K562 (cell line): ENCODE measurements at regions not wholly inside any gene's neighbourhood (a gene's known extent, or its start where the extent isn't known, plus 50 kb on each side); places are given as distances from the start of the nearest gene placed in this dataset.

Experiments
- ATAC-seq: fragments of 200-7000 bp; cut with Tn5 transposase; 3 replicates; pipeline ENCODE4 v1.9.1; 2020; ENCODE audit warnings: moderate library complexity
- BruUV-seq: library from RNA; stranded (reverse); fragments of 400-500 nt; replicated peaks from 2 replicates; lab custom pipeline; 2021; lab: Mats Ljungman, UMichigan
- CTCF ChIA-PET: fragments of 300-600 bp; formaldehyde crosslinking; extraction: SDS; loops from one replicate; lab custom pipeline; 2021; ENCODE audit warnings: low intra/inter-chr PET ratio; lab: Yijun Ruan, JAX
- POLR2A ChIA-PET: fragments of 300-600, 350-650 bp; sonication (Branson Sonifier 250); formaldehyde crosslinking; extraction: SDS; loops from one replicate; lab custom pipeline; 2021; ENCODE audit warnings: antibody characterized with exemption, inconsistent platforms; lab: Yijun Ruan, JAX
- DNase-seq, 4 experiments: peaks; one replicate each; pipeline versions ENCODE4 v3.0.0 to v3.0.0-alpha.2; 2011 to 2018; ENCODE audit warnings: low spot score in 3 of 4, mixed read lengths in 3 of 4; ENCODE audit errors: extremely low read depth in 1 of 4
- FAIRE-seq: peaks from 2 replicates; lab custom pipeline; 2011; peaks lifted over from hg19 to GRCh38; lab: Jason Lieb, UNC
- H2AFZ ChIP-seq: 2 replicates; pipeline ENCODE4 v1.6.0; 2011; ENCODE audit warnings: low read depth, low read length, control low read depth, inconsistent platforms
- H3K27ac ChIP-seq: fragments of 200-600 bp; 3 replicates; pipeline ENCODE4 v1.8.0; 2011; ENCODE audit warnings: low read depth, mild to moderate bottlenecking, control low read depth, inconsistent platforms, low read length, moderate library complexity, mixed read lengths; ENCODE audit errors: extremely low read depth
- H3K27me3 ChIP-seq, 2 experiments: fragments of 300-600 bp in 1 of 2; 2 replicates in 1 of 2; 3 replicates in 1 of 2; pipeline versions ENCODE4 v1.6.0 to v1.8.0; 2011; ENCODE audit warnings: inconsistent platforms in 2 of 2, low read length in 2 of 2, mild to moderate bottlenecking in 1 of 2, mixed read lengths in 1 of 2, moderate library complexity in 1 of 2; ENCODE audit not compliant: control insufficient read depth in 2 of 2, insufficient read depth in 2 of 2
- H3K36me3 ChIP-seq: fragments of 300-600 bp; 3 replicates; pipeline ENCODE4 v1.8.0; 2011; ENCODE audit warnings: mild to moderate bottlenecking, low read length, inconsistent platforms; ENCODE audit not compliant: control insufficient read depth, insufficient read depth
- H3K4me1 ChIP-seq, 2 experiments: fragments of 200-600 bp in 1 of 2; replicated peaks in 1 of 2; 2 replicates in 1 of 2; 3 replicates in 1 of 2; pipeline versions ENCODE4 v1.5.1 to v1.8.0; 2011; ENCODE audit warnings: inconsistent platforms in 2 of 2, low read length in 2 of 2, mild to moderate bottlenecking in 1 of 2, mixed read lengths in 1 of 2, moderate library complexity in 1 of 2; ENCODE audit not compliant: control insufficient read depth in 2 of 2, insufficient read depth in 2 of 2
- H3K4me2 ChIP-seq: 2 replicates; pipeline ENCODE4 v1.6.1; 2011; ENCODE audit warnings: low read length, control low read depth, inconsistent platforms, mixed read lengths; ENCODE audit not compliant: insufficient read depth
- H3K4me3 ChIP-seq: fragments of 200-600 bp; sonication (generic), shearing (Covaris generic); 2 replicates; pipeline ENCODE4 v1.5.1; 2016; ENCODE audit warnings: control low read depth, inconsistent platforms
- H3K79me2 ChIP-seq: fragments of 200-600 bp; 3 replicates; pipeline ENCODE4 v1.8.0; 2011; ENCODE audit warnings: low read length, inconsistent platforms; ENCODE audit not compliant: control insufficient read depth, insufficient read depth
- H3K9ac ChIP-seq, 2 experiments: 2 replicates each; pipeline versions ENCODE4 v1.6.0 to v1.6.1; 2011; ENCODE audit warnings: low read depth in 2 of 2, low read length in 2 of 2, control low read depth in 1 of 2, inconsistent platforms in 1 of 2, mild to moderate bottlenecking in 1 of 2, mixed read lengths in 1 of 2; ENCODE audit not compliant: insufficient read depth in 1 of 2
- H3K9me1 ChIP-seq: one replicate; pipeline ENCODE4 v1.6.0; 2011; ENCODE audit warnings: inconsistent platforms, mild to moderate bottlenecking, low read length, moderate library complexity; ENCODE audit not compliant: control insufficient read depth, insufficient read depth
- H3K9me3 ChIP-seq: replicated peaks from 2 replicates; pipeline ENCODE4 v1.5.1; 2011; ENCODE audit warnings: low read depth, low read length, inconsistent platforms; ENCODE audit not compliant: control insufficient read depth, insufficient read depth
- H4K20me1 ChIP-seq: replicated peaks from 2 replicates; pipeline ENCODE4 v1.6.1; 2011; ENCODE audit warnings: low read length, inconsistent platforms, mixed read lengths; ENCODE audit not compliant: control insufficient read depth, insufficient read depth
- ARID2 ChIP-seq: fragments of 450-650 bp; IDR thresholded peaks from 2 replicates; pipeline ENCODE4 v1.6.1; 2017; ENCODE audit warnings: antibody characterized with exemption, mild to moderate bottlenecking
- BRCA1 ChIP-seq, 2 experiments: fragments of 450-650 bp in 1 of 2; sonication (generic) in 1 of 2; formaldehyde crosslinking in 1 of 2; IDR thresholded peaks; 2 replicates each; pipeline versions ENCODE4 v1.5.0 to v1.6.1; 2017 to 2020; ENCODE audit warnings: mild to moderate bottlenecking in 1 of 2, missing genetic modification reagents in 1 of 2
- DNMT1 ChIP-seq: fragments of 450-650 bp; IDR thresholded peaks from 2 replicates; pipeline ENCODE4 v1.6.1; 2016; ENCODE audit warnings: antibody characterized with exemption, mild to moderate bottlenecking
- FOXA3 ChIP-seq, 2 experiments: fragments of 450-650 bp in 1 of 2; sonication (generic) in 1 of 2; formaldehyde crosslinking; IDR thresholded peaks in 1 of 2; conservative IDR thresholded peaks in 1 of 2; 2 replicates each; pipeline versions ENCODE4 v1.4.0 to v1.8.0; 2020 to 2022; ENCODE audit warnings: mild to moderate bottlenecking in 2 of 2, missing genetic modification reagents in 1 of 2
- GTF2A2 ChIP-seq: IDR thresholded peaks from 2 replicates; pipeline ENCODE4 v1.6.1; 2016; ENCODE audit warnings: mild to moderate bottlenecking, missing genetic modification characterization, missing compliant biosample characterization
- MIER1 ChIP-seq: fragments of 450-650 bp; IDR thresholded peaks from 2 replicates; pipeline ENCODE4 v1.6.1; 2016; ENCODE audit warnings: antibody characterized with exemption, mild to moderate bottlenecking, low read depth
- PTBP1 ChIP-seq: fragments of 200-400 bp; formaldehyde crosslinking; IDR thresholded peaks from 2 replicates; pipeline ENCODE4 v1.6.1; 2017; ENCODE audit warnings: low read depth, low read length
- RNF219 ChIP-seq: fragments of 250-450 bp; sonication (Bioruptor Pico); IDR thresholded peaks from 2 replicates; pipeline ENCODE4 v1.5.0; 2022; ENCODE audit warnings: mild to moderate bottlenecking
- TRIM24 ChIP-seq, 2 experiments: fragments of 450-650 bp; IDR thresholded peaks; 2 replicates each; pipeline ENCODE4 v1.6.1; 2016
- TRIM28 ChIP-seq: fragments of 450-650 bp; IDR thresholded peaks from 2 replicates; pipeline ENCODE4 v1.6.1; 2017
- ZNF431 ChIP-seq: sonication (generic); formaldehyde crosslinking; IDR thresholded peaks from 2 replicates; pipeline ENCODE4 v1.8.0; 2022; ENCODE audit warnings: mild to moderate bottlenecking, missing genetic modification reagents
- ZSCAN29 ChIP-seq: fragments of 450-650 bp; IDR thresholded peaks from 2 replicates; pipeline ENCODE4 v1.6.1; 2017
- WGBS: fragments of 100-300 bp; shearing (Covaris generic); methylation state at CpG from one replicate; pipeline ENCODE4 v1.1.6; 2016; ENCODE audit warnings: low coverage, mixed read lengths; ENCODE audit not compliant: insufficient coverage; ENCODE audit errors: missing lambda C conversion rate; 5-methylcytosine and 5-hydroxymethylcytosine counted together
- in situ Hi-C: fragments of 300-500 bp; cut with MboI; formaldehyde crosslinking; loops from 4 replicates; pipeline ENCODE4 v1.15.0; 2018; ENCODE audit warnings: inconsistent platforms, mixed read lengths
- intact Hi-C: fragments of 100-400 bp; cut with micrococcal nuclease; formaldehyde crosslinking; loops from 2 replicates; pipeline ENCODE4 v1.14.2; 2022
- TF ChIP-seq, protein P1 (sequence below), 2 experiments: fragments of 450-650 bp in 1 of 2; sonication (generic) in 1 of 2; formaldehyde crosslinking; conservative IDR thresholded peaks; 2 replicates each; pipeline versions ENCODE4 v1.4.0 to v1.8.1; 2020 to 2022; ENCODE audit warnings: mild to moderate bottlenecking in 1 of 2, missing genetic modification reagents in 1 of 2
- TF ChIP-seq, protein P2 (sequence below): sonication (generic); formaldehyde crosslinking; IDR thresholded peaks from 2 replicates; pipeline ENCODE4 v1.4.0; 2020; ENCODE audit warnings: mild to moderate bottlenecking, missing genetic modification reagents
- TF ChIP-seq, protein P3 (sequence below): sonication (generic); formaldehyde crosslinking; IDR thresholded peaks from 2 replicates; pipeline ENCODE4 v1.8.0; 2022; ENCODE audit warnings: mild to moderate bottlenecking, missing genetic modification reagents

DNA sequence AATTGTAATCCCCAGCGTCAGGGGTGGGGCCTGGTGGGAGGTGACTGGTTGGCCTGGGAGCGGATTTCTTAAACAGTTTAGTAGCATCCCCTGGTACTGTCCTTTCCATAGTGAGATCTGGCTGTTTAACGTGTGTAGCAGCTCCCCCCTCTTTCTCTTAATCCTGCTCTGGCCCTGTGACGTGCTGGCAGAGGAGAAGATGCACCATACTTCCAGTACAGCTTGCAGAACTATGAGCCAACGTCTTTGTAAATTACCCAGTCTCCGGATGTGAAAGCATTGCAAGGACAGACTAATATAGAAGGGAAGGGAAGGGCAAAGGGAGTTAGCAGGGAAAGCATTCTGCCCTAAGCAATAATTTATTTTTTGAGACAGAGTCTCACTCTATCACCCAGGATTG, 83.9 kb downstream of the RMI2 start:
- POLR2A ChIA-PET = interaction anchor here (0.6 to 1.4 kb wide), 2 partner anchors 18 to 609 kb away, joined by 3 to 5 read pairs; no protein-coding TSS in a partner anchor
- ATAC-seq (no peak), DNase-seq (no peak), FAIRE-seq (no peak)
- H3K27me3 ChIP-seq = peaks cover 20 to 29% of the 10 kb centered on the region in 2 experiments
- no TSS peak for BruUV-seq
- H3K36me3 ChIP-seq = no peaks in the 10 kb centered on the region
- in situ Hi-C loops = no loop called here
- intact Hi-C loops = no loop called here
- no peak overlapping the region for H3K4me2 ChIP-seq
- no peak overlapping the region for H3K9ac ChIP-seq
- WGBS = 2% methylated on average over 6 of the region's 6 CpGs
- peaks cover 6% of the 10 kb centered on the region; the same call in 1 of the 2 replicates for H4K20me1 ChIP-seq
- CTCF ChIA-PET = no interaction called here
- no peak overlapping the region for H2AFZ ChIP-seq
- H3K4me3 ChIP-seq = no peak overlapping the region
- H3K79me2 ChIP-seq = no peaks in the 10 kb centered on the region
- H3K9me3 ChIP-seq = no peaks in the 10 kb centered on the region
- H3K27ac ChIP-seq = no peak overlapping the region
- H3K9me1 ChIP-seq = no peaks in the 10 kb centered on the region
- peaks cover 0 to 7% of the 10 kb centered on the region in 2 experiments; a peak in 1 of 5 replicates for H3K4me1 ChIP-seq
- TF ChIP-seq ARID2 = no peak
- TF ChIP-seq, protein P1, sequence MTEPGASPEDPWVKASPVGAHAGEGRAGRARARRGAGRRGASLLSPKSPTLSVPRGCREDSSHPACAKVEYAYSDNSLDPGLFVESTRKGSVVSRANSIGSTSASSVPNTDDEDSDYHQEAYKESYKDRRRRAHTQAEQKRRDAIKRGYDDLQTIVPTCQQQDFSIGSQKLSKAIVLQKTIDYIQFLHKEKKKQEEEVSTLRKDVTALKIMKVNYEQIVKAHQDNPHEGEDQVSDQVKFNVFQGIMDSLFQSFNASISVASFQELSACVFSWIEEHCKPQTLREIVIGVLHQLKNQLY (CRISPR knock-in tag; conservative IDR thresholded peaks at IDR 0.05) = no peak
- TF ChIP-seq, protein P2, sequence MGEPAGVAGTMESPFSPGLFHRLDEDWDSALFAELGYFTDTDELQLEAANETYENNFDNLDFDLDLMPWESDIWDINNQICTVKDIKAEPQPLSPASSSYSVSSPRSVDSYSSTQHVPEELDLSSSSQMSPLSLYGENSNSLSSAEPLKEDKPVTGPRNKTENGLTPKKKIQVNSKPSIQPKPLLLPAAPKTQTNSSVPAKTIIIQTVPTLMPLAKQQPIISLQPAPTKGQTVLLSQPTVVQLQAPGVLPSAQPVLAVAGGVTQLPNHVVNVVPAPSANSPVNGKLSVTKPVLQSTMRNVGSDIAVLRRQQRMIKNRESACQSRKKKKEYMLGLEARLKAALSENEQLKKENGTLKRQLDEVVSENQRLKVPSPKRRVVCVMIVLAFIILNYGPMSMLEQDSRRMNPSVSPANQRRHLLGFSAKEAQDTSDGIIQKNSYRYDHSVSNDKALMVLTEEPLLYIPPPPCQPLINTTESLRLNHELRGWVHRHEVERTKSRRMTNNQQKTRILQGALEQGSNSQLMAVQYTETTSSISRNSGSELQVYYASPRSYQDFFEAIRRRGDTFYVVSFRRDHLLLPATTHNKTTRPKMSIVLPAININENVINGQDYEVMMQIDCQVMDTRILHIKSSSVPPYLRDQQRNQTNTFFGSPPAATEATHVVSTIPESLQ (CRISPR knock-in tag) = no peak
- no peak for TF ChIP-seq MIER1
- TF ChIP-seq TRIM28 = no peak
- TF ChIP-seq, protein P3, sequence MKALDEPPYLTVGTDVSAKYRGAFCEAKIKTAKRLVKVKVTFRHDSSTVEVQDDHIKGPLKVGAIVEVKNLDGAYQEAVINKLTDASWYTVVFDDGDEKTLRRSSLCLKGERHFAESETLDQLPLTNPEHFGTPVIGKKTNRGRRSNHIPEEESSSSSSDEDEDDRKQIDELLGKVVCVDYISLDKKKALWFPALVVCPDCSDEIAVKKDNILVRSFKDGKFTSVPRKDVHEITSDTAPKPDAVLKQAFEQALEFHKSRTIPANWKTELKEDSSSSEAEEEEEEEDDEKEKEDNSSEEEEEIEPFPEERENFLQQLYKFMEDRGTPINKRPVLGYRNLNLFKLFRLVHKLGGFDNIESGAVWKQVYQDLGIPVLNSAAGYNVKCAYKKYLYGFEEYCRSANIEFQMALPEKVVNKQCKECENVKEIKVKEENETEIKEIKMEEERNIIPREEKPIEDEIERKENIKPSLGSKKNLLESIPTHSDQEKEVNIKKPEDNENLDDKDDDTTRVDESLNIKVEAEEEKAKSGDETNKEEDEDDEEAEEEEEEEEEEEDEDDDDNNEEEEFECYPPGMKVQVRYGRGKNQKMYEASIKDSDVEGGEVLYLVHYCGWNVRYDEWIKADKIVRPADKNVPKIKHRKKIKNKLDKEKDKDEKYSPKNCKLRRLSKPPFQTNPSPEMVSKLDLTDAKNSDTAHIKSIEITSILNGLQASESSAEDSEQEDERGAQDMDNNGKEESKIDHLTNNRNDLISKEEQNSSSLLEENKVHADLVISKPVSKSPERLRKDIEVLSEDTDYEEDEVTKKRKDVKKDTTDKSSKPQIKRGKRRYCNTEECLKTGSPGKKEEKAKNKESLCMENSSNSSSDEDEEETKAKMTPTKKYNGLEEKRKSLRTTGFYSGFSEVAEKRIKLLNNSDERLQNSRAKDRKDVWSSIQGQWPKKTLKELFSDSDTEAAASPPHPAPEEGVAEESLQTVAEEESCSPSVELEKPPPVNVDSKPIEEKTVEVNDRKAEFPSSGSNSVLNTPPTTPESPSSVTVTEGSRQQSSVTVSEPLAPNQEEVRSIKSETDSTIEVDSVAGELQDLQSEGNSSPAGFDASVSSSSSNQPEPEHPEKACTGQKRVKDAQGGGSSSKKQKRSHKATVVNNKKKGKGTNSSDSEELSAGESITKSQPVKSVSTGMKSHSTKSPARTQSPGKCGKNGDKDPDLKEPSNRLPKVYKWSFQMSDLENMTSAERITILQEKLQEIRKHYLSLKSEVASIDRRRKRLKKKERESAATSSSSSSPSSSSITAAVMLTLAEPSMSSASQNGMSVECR (CRISPR knock-in tag) = no peak
- no peak for TF ChIP-seq FOXA3 (CRISPR knock-in tag; conservative IDR thresholded peaks at IDR 0.05 in 1 of 2, IDR thresholded peaks at IDR 0.05 in 1 of 2)
- TF ChIP-seq ZNF431 (CRISPR knock-in tag) = no peak
- TF ChIP-seq GTF2A2 = no peak
- TF ChIP-seq BRCA1 (IDR thresholded peaks at IDR 0.05) = no peak
- TF ChIP-seq BRCA1 (CRISPR knock-in tag; IDR thresholded peaks at IDR 0.05) = no peak
- TF ChIP-seq DNMT1 = no peak
- TF ChIP-seq TRIM24 (IDR thresholded peaks at IDR 0.05) = no peak
- TF ChIP-seq PTBP1 = no peak
- no peak for TF ChIP-seq RNF219
- TF ChIP-seq ZSCAN29 = no peak
